GM23338 (cell line): ENCODE measurements at regions not wholly inside any gene's neighbourhood (a gene's known extent, or its start where the extent isn't known, plus 50 kb on each side); places are given as distances from the start of the nearest gene placed in this dataset.

ENCODE experiments used
- ATAC-seq: fragments of 200-7000 bp; cut with Tn5 transposase; 3 replicates; pipeline ENCODE4 v1.9.1; 2020
- DNase-seq: peaks from one replicate; pipeline ENCODE4 v3.0.0-alpha.2; 2015; ENCODE audit warnings: low spot score
- H2AFZ ChIP-seq: fragments of 200-600 bp; sonication (generic); 2 replicates; pipeline ENCODE4 v1.8.0; 2016; ENCODE audit warnings: antibody characterized with exemption, mild to moderate bottlenecking, moderate library complexity
- H3F3A ChIP-seq: fragments of 200-600 bp; sonication (generic); replicated peaks from 2 replicates; pipeline ENCODE4 v1.8.0; 2017; ENCODE audit warnings: antibody characterized with exemption, mixed run types, low read depth
- H3K27ac ChIP-seq: fragments of 200-600 bp; sonication (generic); 2 replicates; pipeline ENCODE4 v1.6.1; 2016; ENCODE audit warnings: low read depth
- H3K27me3 ChIP-seq: fragments of 200-600 bp; sonication (generic); 2 replicates; pipeline ENCODE4 v1.8.0; 2016; ENCODE audit warnings: mild to moderate bottlenecking, mixed run types, moderate library complexity; ENCODE audit not compliant: insufficient read depth
- H3K36me3 ChIP-seq: fragments of 200-600 bp; sonication (generic); 2 replicates; pipeline ENCODE4 v1.8.0; 2016; ENCODE audit warnings: mild to moderate bottlenecking; ENCODE audit not compliant: insufficient read depth
- H3K4me1 ChIP-seq: fragments of 200-600 bp; sonication (generic); 2 replicates; pipeline ENCODE4 v1.8.0; 2016; ENCODE audit warnings: mild to moderate bottlenecking, moderate library complexity; ENCODE audit not compliant: insufficient read depth
- H3K4me2 ChIP-seq: fragments of 200-600 bp; sonication (generic); 2 replicates; pipeline ENCODE4 v1.7.1; 2017; ENCODE audit warnings: mixed run types
- H3K4me3 ChIP-seq: fragments of 200-600 bp; sonication (generic); 2 replicates; pipeline ENCODE4 v1.6.1; 2016; ENCODE audit warnings: mixed run types
- H3K79me2 ChIP-seq: fragments of 200-600 bp; sonication (generic); replicated peaks from 2 replicates; pipeline ENCODE4 v1.8.0; 2017; ENCODE audit warnings: mild to moderate bottlenecking; ENCODE audit not compliant: insufficient read depth
- H3K9me2 ChIP-seq: fragments of 200-600 bp; sonication (generic); 2 replicates; pipeline ENCODE4 v1.8.0; 2017; ENCODE audit not compliant: insufficient read depth
- H4K20me1 ChIP-seq: fragments of 200-600 bp; sonication (generic); replicated peaks from 2 replicates; pipeline ENCODE4 v1.8.0; 2017; ENCODE audit warnings: mild to moderate bottlenecking; ENCODE audit not compliant: insufficient read depth
- H3K27ac Mint-ChIP-seq: 2 replicates; pipeline ENCODE4 v1.8.0; 2020; ENCODE audit warnings: inconsistent platforms, mild to moderate bottlenecking, moderate library complexity, mixed read lengths
- H3K27me3 Mint-ChIP-seq: 3 replicates; pipeline ENCODE4 v1.8.0; 2022; ENCODE audit warnings: low read depth, mild to moderate bottlenecking, moderate library complexity, mixed read lengths, inconsistent platforms; ENCODE audit not compliant: insufficient read depth, poor library complexity
- H3K36me3 Mint-ChIP-seq: 3 replicates; pipeline ENCODE4 v1.8.0; 2021; ENCODE audit warnings: low read depth, mild to moderate bottlenecking, inconsistent platforms, moderate library complexity, mixed read lengths
- H3K4me1 Mint-ChIP-seq: 3 replicates; pipeline ENCODE4 v1.8.0; 2020; ENCODE audit warnings: mild to moderate bottlenecking, inconsistent platforms, mixed read lengths
- H3K4me3 Mint-ChIP-seq: 3 replicates; pipeline ENCODE4 v1.8.0; 2021; ENCODE audit warnings: moderate library complexity, mild to moderate bottlenecking, inconsistent platforms, mixed read lengths
- H3K9me3 Mint-ChIP-seq: 3 replicates; pipeline ENCODE4 v1.8.0; 2020; ENCODE audit warnings: moderate library complexity, mild to moderate bottlenecking, inconsistent platforms, mixed read lengths
- CREB1 ChIP-seq: fragments of 250-450 bp; sonication (Bioruptor Pico); IDR thresholded peaks from 2 replicates; pipeline ENCODE4 v1.5.0; 2020; ENCODE audit warnings: low read depth, mild to moderate bottlenecking, moderate library complexity
- EZH2 ChIP-seq: fragments of 200-600 bp; sonication (generic); IDR thresholded peaks from one replicate; pipeline ENCODE4 v1.8.0; 2017; ENCODE audit warnings: antibody characterized with exemption, mild to moderate bottlenecking, low read depth; ENCODE audit not compliant: unreplicated experiment
- EZH2phosphoT487 ChIP-seq: fragments of 200-600 bp; sonication (generic); IDR thresholded peaks from one replicate; pipeline ENCODE4 v1.8.1; 2018; ENCODE audit warnings: antibody characterized with exemption; ENCODE audit not compliant: unreplicated experiment
- JUNB ChIP-seq: IDR thresholded peaks from one replicate; pipeline ENCODE4 v1.6.1; 2016; ENCODE audit warnings: antibody characterized with exemption; ENCODE audit not compliant: unreplicated experiment
- NANOG ChIP-seq: IDR thresholded peaks from 2 replicates; pipeline ENCODE4 v1.6.1; 2016; ENCODE audit warnings: antibody characterized with exemption, borderline replicate concordance
- POLR2AphosphoS5 ChIP-seq: IDR thresholded peaks from 2 replicates; pipeline ENCODE4 v1.6.1; 2016; ENCODE audit warnings: antibody characterized with exemption, low read depth
- STAT1 ChIP-seq: IDR thresholded peaks from one replicate; pipeline ENCODE4 v1.6.1; 2016; ENCODE audit warnings: antibody characterized with exemption; ENCODE audit not compliant: unreplicated experiment
- ZNF114 ChIP-seq: fragments of 250-450 bp; sonication (Bioruptor Pico); IDR thresholded peaks from 2 replicates; pipeline ENCODE4 v1.5.0; 2020; ENCODE audit warnings: mild to moderate bottlenecking, moderate library complexity
- ZNF331 ChIP-seq: fragments of 250-450 bp; sonication (Bioruptor Pico); IDR thresholded peaks from 2 replicates; pipeline ENCODE4 v1.5.0; 2020; ENCODE audit warnings: low read depth, mild to moderate bottlenecking, moderate library complexity
- TF ChIP-seq, protein P1 (sequence below): fragments of 250-450 bp; sonication (Bioruptor Pico); IDR thresholded peaks from 2 replicates; pipeline ENCODE4 v1.5.0; 2020; ENCODE audit warnings: mild to moderate bottlenecking, moderate library complexity
- TF ChIP-seq, protein P2 (sequence below), 2 experiments: fragments of 200-600 bp in 1 of 2; sonication (generic) in 1 of 2; conservative IDR thresholded peaks; 2 replicates each; pipeline versions ENCODE4 v1.5.1 to v1.6.1; 2016 to 2017; ENCODE audit warnings: antibody characterized with exemption in 2 of 2, low read depth in 2 of 2, mild to moderate bottlenecking in 2 of 2, moderate library complexity in 1 of 2
- TF ChIP-seq, protein P3 (sequence below): IDR thresholded peaks from one replicate; pipeline ENCODE4 v1.6.1; 2018; ENCODE audit warnings: antibody characterized with exemption; ENCODE audit not compliant: unreplicated experiment
- TF ChIP-seq, protein P4 (sequence below): IDR thresholded peaks from 2 replicates; pipeline ENCODE4 v1.6.1; 2016; ENCODE audit warnings: antibody characterized with exemption

DNA sequence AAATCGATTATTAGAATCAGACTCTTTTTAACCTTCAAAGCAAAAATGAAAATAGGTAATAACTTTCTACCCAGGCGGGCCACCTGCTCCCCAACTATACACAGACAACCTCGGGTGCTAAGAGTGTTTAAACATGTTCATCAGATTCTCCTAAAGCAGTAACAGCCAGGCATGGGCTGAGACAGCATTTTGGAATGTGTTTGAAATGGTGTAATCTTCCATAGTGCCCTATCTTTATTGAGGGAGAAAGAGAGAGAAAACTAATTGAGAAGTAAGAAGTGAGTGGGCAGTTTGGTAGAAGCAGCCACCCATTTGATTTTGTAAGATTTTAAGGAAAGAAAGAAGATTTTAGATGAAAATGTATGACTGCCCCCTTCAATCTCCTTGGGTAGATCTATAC is 196.1 kb upstream of the CTAGE1 start:
- Histone ChIP-seq H4K20me1 (no peaks in the 10 kb centered on the region), H3K9me2 (no peaks in the 10 kb centered on the region), H3K27ac (no peak overlapping the region), H3K4me1 (peaks cover 4% of the 10 kb centered on the region; the same call in 1 of the 2 replicates), H2AFZ (peak overlapping the region; percentile 38; the same call in 1 of the 2 replicates), H3K27me3 (no peaks in the 10 kb centered on the region), H3K79me2 (no peaks in the 10 kb centered on the region), H3K4me3 (no peak overlapping the region), H3F3A (no peaks in the 10 kb centered on the region), H3K36me3 (no peaks in the 10 kb centered on the region), H3K4me2 (no peak overlapping the region)
- Mint-ChIP-seq H3K36me3 (no peaks in the 10 kb centered on the region), H3K4me3 (no peak overlapping the region), H3K27ac (no peak overlapping the region), H3K9me3 (no peaks in the 10 kb centered on the region), H3K4me1 (no peaks in the 10 kb centered on the region; the same call in 2 of the 3 replicates), H3K27me3 (no peaks in the 10 kb centered on the region)
- no peak for TF ChIP-seq NANOG
- TF ChIP-seq POLR2AphosphoS5: no peak
- TF ChIP-seq, protein P1, sequence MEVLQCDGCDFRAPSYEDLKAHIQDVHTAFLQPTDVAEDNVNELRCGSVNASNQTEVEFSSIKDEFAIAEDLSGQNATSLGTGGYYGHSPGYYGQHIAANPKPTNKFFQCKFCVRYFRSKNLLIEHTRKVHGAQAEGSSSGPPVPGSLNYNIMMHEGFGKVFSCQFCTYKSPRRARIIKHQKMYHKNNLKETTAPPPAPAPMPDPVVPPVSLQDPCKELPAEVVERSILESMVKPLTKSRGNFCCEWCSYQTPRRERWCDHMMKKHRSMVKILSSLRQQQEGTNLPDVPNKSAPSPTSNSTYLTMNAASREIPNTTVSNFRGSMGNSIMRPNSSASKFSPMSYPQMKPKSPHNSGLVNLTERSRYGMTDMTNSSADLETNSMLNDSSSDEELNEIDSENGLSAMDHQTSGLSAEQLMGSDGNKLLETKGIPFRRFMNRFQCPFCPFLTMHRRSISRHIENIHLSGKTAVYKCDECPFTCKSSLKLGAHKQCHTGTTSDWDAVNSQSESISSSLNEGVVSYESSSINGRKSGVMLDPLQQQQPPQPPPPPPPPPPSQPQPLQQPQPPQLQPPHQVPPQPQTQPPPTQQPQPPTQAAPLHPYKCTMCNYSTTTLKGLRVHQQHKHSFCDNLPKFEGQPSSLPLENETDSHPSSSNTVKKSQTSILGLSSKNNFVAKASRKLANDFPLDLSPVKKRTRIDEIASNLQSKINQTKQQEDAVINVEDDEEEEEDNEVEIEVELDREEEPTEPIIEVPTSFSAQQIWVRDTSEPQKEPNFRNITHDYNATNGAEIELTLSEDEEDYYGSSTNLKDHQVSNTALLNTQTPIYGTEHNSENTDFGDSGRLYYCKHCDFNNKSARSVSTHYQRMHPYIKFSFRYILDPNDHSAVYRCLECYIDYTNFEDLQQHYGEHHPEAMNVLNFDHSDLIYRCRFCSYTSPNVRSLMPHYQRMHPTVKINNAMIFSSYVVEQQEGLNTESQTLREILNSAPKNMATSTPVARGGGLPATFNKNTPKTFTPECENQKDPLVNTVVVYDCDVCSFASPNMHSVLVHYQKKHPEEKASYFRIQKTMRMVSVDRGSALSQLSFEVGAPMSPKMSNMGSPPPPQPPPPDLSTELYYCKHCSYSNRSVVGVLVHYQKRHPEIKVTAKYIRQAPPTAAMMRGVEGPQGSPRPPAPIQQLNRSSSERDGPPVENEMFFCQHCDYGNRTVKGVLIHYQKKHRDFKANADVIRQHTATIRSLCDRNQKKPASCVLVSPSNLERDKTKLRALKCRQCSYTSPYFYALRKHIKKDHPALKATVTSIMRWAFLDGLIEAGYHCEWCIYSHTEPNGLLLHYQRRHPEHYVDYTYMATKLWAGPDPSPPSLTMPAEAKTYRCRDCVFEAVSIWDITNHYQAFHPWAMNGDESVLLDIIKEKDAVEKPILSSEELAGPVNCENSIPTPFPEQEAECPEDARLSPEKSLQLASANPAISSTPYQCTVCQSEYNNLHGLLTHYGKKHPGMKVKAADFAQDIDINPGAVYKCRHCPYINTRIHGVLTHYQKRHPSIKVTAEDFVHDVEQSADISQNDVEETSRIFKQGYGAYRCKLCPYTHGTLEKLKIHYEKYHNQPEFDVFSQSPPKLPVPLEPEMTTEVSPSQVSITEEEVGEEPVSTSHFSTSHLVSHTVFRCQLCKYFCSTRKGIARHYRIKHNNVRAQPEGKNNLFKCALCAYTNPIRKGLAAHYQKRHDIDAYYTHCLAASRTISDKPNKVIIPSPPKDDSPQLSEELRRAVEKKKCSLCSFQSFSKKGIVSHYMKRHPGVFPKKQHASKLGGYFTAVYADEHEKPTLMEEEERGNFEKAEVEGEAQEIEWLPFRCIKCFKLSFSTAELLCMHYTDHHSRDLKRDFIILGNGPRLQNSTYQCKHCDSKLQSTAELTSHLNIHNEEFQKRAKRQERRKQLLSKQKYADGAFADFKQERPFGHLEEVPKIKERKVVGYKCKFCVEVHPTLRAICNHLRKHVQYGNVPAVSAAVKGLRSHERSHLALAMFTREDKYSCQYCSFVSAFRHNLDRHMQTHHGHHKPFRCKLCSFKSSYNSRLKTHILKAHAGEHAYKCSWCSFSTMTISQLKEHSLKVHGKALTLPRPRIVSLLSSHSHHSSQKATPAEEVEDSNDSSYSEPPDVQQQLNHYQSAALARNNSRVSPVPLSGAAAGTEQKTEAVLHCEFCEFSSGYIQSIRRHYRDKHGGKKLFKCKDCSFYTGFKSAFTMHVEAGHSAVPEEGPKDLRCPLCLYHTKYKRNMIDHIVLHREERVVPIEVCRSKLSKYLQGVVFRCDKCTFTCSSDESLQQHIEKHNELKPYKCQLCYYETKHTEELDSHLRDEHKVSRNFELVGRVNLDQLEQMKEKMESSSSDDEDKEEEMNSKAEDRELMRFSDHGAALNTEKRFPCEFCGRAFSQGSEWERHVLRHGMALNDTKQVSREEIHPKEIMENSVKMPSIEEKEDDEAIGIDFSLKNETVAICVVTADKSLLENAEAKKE (CRISPR knock-in tag): no peak
- TF ChIP-seq ZNF331 (CRISPR knock-in tag): no peak
- TF ChIP-seq, protein P2, sequence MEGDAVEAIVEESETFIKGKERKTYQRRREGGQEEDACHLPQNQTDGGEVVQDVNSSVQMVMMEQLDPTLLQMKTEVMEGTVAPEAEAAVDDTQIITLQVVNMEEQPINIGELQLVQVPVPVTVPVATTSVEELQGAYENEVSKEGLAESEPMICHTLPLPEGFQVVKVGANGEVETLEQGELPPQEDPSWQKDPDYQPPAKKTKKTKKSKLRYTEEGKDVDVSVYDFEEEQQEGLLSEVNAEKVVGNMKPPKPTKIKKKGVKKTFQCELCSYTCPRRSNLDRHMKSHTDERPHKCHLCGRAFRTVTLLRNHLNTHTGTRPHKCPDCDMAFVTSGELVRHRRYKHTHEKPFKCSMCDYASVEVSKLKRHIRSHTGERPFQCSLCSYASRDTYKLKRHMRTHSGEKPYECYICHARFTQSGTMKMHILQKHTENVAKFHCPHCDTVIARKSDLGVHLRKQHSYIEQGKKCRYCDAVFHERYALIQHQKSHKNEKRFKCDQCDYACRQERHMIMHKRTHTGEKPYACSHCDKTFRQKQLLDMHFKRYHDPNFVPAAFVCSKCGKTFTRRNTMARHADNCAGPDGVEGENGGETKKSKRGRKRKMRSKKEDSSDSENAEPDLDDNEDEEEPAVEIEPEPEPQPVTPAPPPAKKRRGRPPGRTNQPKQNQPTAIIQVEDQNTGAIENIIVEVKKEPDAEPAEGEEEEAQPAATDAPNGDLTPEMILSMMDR (conservative IDR thresholded peaks at IDR 0.05; ENCODE audit: low read depth in 2 of 2): no peak
- TF ChIP-seq CREB1: no peak
- TF ChIP-seq EZH2: no peak
- no peak for TF ChIP-seq ZNF114 (CRISPR knock-in tag)
- no peak for TF ChIP-seq STAT1
- TF ChIP-seq, protein P3, sequence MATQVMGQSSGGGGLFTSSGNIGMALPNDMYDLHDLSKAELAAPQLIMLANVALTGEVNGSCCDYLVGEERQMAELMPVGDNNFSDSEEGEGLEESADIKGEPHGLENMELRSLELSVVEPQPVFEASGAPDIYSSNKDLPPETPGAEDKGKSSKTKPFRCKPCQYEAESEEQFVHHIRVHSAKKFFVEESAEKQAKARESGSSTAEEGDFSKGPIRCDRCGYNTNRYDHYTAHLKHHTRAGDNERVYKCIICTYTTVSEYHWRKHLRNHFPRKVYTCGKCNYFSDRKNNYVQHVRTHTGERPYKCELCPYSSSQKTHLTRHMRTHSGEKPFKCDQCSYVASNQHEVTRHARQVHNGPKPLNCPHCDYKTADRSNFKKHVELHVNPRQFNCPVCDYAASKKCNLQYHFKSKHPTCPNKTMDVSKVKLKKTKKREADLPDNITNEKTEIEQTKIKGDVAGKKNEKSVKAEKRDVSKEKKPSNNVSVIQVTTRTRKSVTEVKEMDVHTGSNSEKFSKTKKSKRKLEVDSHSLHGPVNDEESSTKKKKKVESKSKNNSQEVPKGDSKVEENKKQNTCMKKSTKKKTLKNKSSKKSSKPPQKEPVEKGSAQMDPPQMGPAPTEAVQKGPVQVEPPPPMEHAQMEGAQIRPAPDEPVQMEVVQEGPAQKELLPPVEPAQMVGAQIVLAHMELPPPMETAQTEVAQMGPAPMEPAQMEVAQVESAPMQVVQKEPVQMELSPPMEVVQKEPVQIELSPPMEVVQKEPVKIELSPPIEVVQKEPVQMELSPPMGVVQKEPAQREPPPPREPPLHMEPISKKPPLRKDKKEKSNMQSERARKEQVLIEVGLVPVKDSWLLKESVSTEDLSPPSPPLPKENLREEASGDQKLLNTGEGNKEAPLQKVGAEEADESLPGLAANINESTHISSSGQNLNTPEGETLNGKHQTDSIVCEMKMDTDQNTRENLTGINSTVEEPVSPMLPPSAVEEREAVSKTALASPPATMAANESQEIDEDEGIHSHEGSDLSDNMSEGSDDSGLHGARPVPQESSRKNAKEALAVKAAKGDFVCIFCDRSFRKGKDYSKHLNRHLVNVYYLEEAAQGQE: no peak
- TF ChIP-seq, protein P4, sequence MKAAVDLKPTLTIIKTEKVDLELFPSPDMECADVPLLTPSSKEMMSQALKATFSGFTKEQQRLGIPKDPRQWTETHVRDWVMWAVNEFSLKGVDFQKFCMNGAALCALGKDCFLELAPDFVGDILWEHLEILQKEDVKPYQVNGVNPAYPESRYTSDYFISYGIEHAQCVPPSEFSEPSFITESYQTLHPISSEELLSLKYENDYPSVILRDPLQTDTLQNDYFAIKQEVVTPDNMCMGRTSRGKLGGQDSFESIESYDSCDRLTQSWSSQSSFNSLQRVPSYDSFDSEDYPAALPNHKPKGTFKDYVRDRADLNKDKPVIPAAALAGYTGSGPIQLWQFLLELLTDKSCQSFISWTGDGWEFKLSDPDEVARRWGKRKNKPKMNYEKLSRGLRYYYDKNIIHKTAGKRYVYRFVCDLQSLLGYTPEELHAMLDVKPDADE: no peak
- no peak for TF ChIP-seq JUNB
- no peak for TF ChIP-seq EZH2phosphoT487
- DNase-seq (no peak), ATAC-seq (no peak)
